DMS79 treated with DMSO at 0.1 percent for 48 hours (cell line): ENCODE measurements at regions not wholly inside any gene's neighbourhood (a gene's known extent, or its start where the extent isn't known, plus 50 kb on each side); places are given as distances from the start of the nearest gene placed in this dataset.
A peak's percentile ranks its signal among the peaks of the same experiment; 100 is the strongest.

Source experiments
- DNase-seq: peaks from one replicate; lab custom pipeline; 2025; lab: John Stamatoyannopoulos, UW

DNA sequence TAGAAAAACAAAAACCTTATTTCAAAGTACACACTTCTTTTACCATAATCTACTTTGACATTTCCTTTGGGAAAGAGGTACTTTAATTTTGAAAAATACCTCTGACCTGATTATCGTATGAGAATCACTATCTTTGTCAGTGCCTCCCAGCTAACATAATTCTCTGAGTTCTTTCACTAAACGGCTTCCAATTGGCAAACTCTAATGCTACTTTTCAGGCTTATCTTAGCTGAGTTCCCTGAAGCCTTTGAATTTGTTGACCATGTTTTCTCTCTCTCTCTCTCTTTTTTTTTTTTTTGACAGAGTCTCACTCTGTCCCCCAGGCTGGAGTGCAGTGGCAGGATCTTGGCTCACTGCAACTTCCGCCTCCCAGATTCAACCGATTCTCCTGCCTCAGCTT, 312.8 kb downstream of the ZPLD1 start:
- DNase-seq, result no peak

DNA sequence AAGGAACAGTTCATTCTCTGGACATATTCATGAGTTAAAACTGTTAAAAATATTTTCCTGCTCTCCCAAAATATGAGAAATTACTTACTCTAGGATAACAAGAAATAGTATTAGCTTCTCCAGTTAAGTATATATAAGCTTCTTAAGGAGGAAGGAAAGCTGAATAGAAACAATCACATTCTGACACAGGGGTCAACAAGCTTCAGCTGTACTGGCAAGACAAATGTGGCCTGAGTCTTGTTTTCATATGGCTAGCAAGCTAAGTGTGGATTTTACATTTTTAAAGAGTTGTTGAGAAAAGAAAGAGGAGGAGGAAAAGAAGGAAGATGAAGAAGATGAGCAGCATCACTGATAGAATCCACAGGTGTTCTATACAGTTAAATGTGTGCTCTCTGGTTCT, 313.8 kb downstream of the ZPLD1 start:
- no peak for DNase-seq

DNA sequence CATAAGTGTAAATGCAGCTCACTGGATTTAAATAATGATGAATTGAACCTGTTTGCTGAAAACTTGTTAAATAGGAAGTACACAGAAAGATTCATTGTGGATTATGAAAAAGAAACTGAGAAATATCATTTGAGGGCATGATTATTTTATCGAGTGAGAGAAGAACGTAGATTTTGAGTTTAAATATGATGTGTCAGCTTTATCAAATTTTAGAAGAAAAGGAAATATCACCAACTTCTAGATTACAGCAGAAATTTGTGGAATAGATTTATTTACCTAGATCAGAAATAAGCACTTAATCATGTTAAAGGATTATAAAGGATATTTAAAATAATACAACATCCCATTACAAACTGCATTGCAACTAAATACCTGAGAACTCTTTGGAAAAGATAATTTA, 315.5 kb downstream of the ZPLD1 start:
- no peak for DNase-seq

DNA sequence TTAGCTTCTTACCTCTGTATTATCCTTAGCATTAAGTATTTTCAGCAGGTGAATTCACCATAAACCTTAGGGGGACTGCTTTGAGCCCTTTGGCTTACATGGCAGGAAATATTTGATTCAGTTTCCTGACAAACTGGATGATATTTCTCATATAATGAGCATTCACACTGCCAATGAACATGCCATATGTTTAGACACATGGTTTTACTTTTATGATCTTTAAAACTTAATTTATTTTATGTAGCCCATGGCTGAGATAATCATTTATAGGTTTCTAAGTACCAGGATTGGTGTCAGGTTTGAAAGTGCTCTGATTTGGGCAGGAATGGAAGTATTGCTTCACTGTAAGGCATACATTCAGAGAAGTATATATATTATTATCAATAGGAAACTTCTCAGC, 319.1 kb downstream of the ZPLD1 start:
- no peak for DNase-seq

DNA sequence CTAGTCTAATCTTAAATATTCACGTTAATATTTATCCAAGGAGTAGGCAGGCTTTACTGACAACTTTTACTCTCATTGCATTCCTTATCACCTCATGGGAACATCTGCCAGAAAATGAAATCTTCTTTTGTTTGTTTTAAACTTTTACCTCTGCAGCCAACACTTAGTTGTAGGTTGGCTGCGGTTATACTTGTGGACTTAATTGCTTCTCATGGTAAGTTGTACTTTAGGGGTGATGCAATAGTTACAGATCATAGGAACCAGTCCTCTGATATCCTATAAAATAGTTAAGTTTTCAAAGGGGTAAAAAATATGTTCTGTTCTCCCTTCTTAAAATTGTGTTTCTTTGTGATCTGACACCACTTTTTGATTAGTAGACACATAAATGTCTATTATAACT, 321.9 kb downstream of the ZPLD1 start:
- no peak for DNase-seq

DNA sequence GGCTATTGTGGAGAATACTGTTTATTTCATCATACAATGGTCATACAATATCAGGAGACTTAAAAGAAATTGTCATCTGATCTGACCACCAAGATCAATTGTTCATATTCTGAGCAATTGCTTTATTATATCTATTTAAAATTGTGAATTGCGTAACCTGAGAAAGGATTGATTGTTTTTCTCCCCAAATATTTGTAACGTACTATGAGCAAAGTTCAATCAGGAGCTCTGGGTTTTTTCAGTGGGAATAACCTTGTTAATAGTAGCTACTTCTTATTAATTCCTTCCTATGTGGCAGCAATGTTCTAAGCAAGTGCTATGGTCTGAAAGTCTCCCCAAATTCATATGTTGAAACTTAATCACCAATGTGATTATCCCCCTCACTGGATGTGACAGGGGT, 323.1 kb downstream of the ZPLD1 start:
- no peak for DNase-seq

DNA sequence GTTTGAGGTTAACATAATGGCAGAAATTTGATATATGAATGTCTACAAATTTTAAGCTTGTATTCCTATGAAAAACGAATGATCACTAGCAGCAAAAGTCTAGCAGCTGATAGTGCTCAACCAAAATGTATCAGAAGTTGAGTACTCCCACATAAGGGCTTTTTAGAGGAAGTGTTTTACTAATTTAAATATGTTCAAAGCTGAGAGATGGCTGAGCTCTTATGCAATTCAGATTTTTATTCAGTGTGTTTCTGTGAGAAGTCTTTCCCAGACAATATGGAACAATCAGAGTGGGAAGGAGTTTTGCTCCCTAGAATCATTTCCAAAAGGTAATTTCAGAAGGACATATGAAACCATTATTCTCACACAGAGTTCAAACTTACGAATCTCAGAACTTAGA, 327.0 kb downstream of the ZPLD1 start:
- DNase-seq, result no peak

DNA sequence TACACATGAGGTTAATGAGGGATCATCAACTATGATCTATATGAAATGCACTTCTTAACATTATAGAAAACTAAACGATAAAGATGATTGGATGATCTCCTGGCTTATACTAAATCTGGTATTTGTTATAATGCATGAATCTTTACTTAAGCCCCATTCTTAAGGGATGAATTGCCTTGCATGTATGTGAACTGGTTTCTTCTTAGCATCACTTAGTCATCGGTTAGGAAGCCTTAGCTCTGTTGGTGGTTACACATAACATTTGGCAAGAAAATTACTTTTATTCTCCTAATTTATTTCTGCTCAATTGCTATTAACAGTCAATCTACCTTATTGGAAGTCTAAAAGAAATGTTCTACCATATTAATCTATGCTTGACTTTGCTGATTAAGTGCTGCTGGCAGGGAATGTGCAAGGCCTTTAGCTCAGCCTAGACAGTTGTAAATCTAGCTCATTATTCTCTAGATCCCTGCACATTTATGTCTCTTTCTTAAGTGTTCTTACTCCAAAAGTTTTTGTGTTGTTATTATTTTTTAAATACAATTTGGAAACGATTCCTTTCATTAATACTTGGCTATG, 356.0 kb downstream of the ZPLD1 start:
- no peak for DNase-seq

DNA sequence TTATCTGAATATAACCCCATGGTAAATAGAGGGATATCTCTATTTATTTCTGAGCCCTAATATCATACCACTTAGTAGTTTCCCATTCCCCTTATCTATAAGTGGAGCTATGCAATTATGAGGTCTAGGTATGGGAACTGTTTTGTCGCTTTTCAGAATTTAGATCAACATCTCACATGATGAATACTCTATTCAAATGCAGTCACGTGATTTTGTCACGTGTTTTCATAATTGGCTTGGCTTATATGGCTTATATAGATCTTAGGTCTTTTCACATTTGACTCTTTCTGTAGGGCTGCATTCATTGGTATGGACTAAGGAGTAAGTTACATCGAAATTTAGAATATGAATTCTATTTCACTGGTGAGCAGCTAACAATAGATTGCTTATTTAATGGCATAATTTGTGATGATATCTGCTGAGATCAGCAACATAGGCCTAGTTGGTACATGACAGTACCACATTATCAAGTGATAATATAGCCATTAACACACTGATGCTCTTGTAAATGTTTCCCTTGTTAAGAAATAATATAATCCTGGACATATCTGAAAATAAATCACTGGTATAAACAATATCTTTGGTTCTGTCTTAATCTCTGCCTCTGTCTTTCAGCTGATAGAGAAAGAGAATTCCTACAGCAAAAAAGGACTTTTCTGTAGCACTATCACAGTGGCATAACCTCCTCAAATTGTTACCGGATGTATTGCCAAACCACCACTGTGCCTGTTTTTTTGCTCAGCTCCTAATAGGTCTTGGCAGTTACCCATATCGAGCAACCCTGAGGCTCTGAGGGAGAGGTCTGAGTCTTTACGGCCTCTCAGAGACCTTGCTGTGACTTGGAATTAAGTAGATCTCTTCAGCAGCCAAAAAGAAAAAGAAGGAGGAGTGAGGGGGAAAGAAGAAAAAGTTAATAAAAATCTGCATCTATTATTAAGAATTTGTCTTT, 357.1 kb downstream of the ZPLD1 start:
- no peak for DNase-seq

DNA sequence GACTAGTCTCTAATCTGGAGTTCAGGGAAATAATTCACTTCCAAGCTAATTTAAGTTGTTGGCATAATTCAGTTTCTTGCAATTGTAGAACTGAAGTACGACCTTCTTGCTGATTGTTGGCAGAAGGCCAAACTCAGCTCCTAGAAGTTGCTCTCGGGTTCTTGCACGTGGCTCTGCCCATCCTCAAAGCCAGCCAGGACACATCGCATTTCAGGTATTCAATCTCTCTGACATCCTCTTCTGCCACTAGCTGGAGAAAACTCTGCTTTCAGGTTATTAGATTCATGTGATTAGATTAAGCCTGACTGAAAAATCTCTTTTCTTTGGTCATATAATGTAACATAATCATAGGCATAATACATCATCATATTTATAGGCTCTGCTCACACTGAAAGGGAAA, 362.0 kb downstream of the ZPLD1 start:
- peak; percentile 44 for DNase-seq

DNA sequence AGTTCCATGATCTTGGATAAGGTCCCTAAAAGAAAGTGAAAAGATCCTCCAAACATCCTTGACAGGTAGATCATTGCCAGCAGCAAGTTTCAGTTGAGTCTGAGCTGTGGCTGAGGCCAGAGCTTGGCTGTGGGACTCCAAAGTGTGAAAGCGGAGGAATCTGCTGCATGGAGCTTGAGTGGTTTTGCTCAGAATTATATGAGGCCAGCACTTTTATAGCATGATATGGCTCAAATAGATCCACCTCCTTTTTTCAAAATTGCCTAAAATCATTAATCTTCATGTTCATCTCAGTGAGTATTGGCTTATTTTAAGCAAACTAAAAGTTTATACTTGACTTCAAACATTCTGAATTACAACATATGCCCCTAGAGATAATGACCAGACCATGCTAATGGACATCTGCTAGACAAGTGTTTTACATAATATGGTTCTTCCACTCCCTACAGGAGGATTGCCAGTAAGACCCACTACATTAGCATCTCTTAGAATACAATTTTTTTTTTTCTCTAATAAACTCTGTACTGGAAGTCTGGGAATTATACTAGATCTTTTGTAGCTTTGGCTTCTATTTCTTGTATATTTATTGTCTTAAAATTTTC, 368.1 kb downstream of the ZPLD1 start:
- no peak for DNase-seq

DNA sequence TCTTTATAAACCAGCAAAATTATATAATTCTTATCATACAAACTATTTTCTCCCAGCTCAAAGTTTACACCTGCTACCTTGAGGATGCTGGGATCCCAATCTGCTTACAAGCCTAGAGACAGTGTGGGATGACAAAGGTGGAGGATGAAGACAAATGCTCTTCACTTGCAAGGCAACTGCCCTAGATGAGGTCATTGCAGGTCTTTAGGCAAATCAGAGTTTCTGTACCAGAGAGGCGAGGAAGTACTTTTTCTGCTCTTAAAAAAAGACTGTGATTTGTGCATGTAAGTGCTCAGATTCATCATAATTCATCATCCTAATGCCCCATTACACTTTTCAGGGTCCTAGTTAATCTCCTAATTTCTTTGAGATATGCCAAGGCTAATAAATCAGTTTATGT, 376.1 kb downstream of the ZPLD1 start:
- no peak for DNase-seq

DNA sequence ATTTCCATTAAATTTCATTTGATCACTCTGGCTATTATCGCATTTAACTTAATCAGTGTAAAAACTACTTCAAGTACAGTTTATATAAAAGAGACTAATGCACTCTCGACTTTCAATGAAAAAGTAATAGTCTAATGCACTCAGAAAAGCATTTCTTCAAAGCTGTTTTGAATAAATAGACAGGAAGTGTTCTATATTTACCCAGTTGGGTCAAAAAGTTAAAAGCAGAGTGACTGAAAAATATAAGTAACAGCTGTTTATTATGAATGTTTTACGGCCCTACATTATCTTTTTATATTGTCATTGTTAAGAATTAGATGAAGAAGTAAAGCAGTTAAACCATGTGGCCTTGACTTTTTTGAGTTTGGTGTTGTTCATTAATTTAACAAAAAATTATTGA, 391.8 kb downstream of the ZPLD1 start:
- no peak for DNase-seq

DNA sequence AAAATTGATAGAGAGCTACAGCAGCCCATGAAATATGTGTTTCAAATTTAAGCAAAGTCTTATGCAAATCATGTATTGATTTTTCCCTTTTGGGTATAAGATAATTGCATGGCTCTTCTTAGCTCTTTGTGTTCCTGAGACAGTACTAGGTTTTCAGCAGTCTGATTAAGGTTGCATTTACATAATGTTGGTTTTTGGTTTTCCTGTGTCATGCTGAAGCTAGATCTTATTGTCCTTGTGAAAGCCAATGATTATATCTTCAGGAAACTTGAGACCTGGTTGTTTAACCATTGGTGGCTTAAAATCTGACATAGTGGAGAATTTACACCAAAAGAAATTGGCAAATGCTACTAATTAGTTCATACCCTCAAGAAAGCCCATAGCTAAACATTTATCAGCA, 392.6 kb downstream of the ZPLD1 start:
- DNase-seq, result no peak

DNA sequence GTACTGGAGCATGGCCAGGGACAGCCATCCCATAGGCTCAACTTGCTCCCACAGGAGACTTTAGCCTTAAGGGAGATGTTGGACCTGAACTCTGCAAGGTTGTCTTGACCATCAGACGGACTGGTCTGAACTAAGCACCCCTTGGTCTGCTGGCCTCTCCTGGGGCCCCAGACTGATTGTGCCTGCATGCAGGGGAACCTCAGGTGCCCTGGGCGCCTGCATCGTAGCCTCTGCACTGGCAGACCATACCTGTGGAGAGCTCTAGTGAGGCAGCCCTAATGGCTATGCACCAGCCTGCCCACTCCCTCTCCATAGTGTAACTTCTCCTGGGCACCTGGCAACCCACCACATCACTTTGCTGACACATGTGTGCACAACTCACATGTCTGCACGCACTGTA, 395.6 kb downstream of the ZPLD1 start:
- no peak for DNase-seq

DNA sequence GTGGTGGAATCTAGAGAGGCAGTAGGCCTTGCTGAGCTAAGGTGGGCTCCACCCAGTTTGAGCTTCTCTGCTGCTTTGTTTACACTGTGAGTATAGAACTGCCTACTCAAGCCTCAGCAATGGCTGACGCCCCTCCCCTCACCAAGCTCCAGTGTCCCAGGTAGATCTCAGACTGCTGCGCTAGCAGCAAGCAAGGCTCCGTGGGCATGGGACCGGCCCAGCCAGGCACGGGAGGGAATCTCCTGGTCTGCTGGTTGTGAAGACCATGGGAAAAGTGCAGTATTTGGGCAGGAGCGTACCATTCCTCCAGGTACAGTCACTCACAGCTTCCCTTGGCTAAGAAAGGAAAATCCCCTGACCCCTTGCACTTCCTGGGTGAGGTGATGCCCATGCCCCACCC, 407.1 kb downstream of the ZPLD1 start:
- no peak for DNase-seq

DNA sequence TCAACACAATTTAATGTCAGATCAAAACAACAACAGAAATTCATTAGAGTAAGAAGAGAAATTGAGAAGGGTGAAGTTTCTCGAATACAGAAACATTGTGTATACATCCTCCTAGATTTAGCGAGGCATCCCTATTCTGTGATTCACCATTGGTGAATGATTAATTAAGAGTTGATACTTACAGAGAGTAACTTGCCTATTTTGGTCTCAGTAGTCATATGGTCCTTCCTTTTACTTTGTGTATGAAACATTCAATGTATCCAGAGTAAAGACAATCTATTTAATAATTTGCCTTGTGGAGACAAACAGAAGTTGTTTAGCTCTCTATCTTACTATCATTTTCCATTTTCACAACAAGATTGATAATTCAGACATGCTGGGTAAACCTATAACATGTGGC, 432.0 kb downstream of the ZPLD1 start:
- DNase-seq, result no peak

DNA sequence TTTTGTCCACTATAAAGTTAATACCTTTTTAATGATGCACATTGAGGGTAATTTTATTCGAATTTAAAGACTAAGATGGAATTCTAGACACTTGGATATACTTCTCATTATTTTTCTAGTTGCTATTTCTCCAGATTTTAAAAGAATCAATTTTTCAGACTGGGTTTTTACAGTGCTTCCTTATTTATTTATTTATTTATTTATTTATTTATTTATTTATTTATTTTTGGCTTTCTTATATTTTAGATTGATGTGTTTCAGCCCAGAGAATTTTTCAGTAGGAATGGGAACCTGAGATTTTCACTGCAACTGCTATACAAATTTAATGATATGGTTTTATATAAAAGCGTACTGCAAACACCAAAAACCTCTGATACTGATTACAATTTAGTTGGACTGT, 448.7 kb downstream of the ZPLD1 start:
- no peak for DNase-seq

DNA sequence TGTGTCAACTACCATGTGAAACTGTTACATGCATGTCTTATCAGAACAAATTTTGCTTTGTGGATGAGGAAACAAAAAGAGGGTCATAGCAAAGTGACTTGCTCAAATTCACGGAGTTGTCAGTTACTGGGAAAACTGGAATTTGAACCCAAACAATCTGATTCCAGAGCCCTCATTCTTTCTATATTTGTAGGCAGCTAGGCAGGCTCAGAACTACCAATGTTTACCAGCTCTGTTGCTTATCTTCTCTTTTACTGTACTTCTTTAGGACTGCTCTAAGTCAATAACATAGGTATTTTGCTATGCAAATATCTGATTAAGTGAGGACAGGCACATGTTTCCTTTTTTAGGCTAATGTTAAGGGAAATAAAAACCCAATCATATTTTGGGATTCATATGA, 450.5 kb downstream of the ZPLD1 start:
- DNase-seq, result no peak

DNA sequence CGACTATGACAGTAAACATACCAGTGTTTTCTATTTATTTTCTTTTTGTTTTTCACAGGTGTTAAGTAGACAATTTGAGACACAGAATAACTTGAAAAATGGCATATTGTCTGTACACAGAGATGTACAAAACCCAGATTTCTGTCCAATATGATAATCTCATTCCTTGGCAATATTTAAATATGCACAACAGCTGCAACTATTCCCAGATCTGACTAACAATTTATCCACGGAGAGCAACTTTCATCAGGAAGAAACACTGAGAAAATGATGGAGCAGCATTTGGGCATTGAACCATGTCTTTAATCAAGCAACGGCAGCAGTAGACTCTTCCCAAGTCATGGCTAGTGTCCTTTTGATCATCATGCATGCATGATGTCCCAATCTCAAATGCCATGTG, 452.6 kb downstream of the ZPLD1 start:
- no peak for DNase-seq

DNA sequence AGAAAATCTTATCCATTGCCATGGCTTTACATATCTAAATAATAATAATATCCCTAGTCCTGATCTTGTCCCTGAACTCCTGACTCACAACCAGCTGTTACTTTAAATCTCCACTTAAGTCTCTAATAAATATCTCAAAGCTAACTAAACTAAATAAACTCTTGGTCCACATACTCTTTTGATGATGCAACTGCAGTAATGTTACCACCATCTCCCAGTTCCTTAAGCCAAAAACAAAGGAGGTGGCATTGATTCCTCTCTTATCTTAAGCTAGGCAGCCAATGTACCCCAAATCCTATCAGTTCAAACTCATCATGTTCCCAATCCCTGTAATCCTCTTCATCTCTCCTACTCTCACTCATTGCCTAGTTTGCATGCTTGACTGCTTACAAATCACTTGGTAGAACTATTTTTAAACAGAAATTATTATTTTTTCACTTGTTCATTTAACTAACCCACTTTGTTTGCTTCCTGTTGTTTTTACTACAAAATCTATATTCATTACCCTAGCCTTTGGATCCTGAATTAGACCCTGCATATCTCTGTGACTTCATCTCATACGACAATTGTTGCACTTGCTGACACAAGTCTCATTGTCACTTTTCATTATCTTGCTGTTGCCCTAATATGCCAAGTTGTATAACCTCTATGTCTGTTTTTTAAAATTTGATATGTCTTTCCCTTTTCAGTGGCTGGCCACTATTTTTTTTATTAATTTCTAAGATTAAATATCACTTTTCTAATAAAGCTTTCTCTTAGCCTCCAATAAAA, 462.2 kb downstream of the ZPLD1 start:
- DNase-seq, result no peak

DNA sequence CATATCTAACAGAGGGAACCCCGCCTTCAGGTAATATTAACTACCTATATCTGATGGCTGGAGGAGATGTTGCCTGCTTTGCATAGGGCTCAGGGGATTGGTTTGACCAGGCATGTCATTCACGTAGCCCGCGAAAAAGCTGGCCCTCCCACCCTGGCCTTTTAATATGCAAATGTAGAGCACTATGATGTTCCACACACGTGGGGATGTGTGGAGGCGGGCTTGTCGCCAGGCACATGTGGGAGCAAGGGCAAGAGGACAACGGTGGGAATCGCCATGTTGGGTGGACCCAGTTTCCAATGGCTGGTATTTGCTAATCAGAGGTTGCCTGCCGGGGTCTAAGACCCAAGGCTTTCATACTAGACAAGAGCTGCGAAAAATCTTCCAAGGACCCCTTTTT, 469.8 kb downstream of the ZPLD1 start:
- DNase-seq, result no peak

DNA sequence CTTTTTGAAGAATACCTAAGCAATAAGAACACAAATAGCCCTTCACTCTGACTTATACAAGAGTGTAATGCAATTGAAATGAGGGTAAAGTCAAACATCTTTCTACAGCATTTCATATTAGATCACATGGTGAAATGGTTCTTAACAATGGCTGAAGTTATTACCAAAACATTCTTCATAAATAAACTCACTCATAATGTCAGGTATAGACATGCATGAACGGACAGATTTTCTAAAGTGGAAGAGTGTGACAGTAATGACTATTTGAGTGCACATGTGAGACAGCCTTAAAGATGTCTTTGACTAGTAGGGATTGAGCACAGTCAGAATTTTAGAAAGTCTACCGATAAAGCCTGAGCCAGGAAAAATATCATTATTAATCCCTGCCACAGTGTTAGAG, 471.0 kb downstream of the ZPLD1 start:
- DNase-seq, result no peak
